ENCODE measurements at regions not wholly inside any gene's neighbourhood (a gene's known extent, or its start where the extent isn't known, plus 50 kb on each side); places are given as distances from the start of the nearest gene placed in this dataset.
"Not testable (repeated sequence)": the region's sequence is repeated elsewhere in the genome, so short reads cannot be mapped to it uniquely, and the experiment has no call there.

DNA sequence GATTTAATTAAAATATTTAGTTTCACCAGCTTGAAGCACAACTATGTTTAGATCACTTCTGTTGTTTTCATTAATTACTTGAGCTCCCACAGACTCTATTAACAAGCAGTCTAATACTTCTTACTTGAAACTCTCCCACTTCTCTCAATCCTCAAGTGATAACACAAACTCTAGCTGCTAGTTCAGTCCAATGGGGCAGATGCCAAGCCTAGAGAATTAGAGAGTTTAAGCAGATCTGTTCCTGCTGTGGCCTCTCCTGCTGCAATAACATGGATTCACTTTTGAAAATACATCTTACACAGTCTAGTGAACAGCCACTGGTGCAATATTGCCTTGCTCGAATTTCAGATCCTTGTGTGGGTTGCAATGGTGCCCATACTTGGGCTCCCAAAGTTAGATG lies 566.4 kb upstream of the SGO1 start:
- Mint-ChIP-seq H3K27me3 (no peaks in the 10 kb centered on the region), H3K9me3 (peaks cover 15 to 27% of the 10 kb centered on the region in 2 donors), H3K4me1 (no peaks in the 10 kb centered on the region), H3K4me3 (no peak overlapping the region), H3K27ac (no peak overlapping the region)
- DNase-seq, result no peak
- ATAC-seq, result no peak

DNA sequence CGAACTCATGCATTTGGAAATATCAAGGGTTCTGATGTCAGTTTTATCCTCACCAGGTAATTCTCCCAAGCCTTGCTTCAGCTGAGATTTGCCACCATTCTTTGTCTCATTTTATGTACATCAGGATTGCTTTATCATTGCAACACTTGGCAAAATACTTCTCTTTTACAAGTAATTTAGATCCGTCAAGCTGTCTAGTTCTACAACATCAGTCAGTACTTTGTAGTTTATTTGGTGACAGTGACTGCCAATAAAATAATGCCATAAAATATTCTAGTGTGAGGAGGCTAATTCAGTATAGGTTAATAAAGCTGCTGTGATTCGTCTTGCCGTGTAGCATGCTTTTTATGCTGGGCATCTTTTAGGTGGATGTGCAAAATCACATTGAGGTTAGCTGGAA lies 565.3 kb upstream of the SGO1 start:
- H3K9me3 Mint-ChIP-seq, result peaks cover 15 to 27% of the 10 kb centered on the region in 2 donors
- H3K27me3 Mint-ChIP-seq, result no peaks in the 10 kb centered on the region
- no peaks in the 10 kb centered on the region for H3K4me1 Mint-ChIP-seq
- no peak overlapping the region for H3K27ac Mint-ChIP-seq
- DNase-seq (no peak), ATAC-seq (no peak)
- H3K4me3 Mint-ChIP-seq, result no peak overlapping the region

DNA sequence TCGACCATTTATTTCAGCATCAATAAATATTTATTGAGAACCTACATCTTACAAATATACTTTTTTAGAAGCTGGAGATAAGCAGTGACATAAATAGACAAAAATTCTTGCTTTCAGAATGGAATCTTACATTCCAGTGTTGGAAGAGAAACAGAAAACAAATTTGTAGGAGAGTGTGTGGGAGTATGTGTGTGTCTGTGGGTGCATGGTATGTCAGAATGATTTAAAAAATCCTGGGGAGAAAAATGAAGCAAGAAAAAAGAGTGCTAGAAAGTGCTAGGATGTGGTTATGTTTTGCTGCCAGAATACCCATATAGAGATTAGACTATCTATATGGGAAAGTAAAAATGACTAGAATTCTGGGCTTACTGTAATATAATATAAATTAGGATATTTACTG lies 561.7 kb upstream of the SGO1 start:
- H3K4me1 Mint-ChIP-seq, result no peaks in the 10 kb centered on the region
- no peaks in the 10 kb centered on the region for H3K27me3 Mint-ChIP-seq
- ATAC-seq (no peak), DNase-seq (no peak)
- no peak overlapping the region for H3K4me3 Mint-ChIP-seq
- peaks cover 11 to 15% of the 10 kb centered on the region in 2 donors for H3K9me3 Mint-ChIP-seq
- H3K27ac Mint-ChIP-seq, result no peak overlapping the region

DNA sequence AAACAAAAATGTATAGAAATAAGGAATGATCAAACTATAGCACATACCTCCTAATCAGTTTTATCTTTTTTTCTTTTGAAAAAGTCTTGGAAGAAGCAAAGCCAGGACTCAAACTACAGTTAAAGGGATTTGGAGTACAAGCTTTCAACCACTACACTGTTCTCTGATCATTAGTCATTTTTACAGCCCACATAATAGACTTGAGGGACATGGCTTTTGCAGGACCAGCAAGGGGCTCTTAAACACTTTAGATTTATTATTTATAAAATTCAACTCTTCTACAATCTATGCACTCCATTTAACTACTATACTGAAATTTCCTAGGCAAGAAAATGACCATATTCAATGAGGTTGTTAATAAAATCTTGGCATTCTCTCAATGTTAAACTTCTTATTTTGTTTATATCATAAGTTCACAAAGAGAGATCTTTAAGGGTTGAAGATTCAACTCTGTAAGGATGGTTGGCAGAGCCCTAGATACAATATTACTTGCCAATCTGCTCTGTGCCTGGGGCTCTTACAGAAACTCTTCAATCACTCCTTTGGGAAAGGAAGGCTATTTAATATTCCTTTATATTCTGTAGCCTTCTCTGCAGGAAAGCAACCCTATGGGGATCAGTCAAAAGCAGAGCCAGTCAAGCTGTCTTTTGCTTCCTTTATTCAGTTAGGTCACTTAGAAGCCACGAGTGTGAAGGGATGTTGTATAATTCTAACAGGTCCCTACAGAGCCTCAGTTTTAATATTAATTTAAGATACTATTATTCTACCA lies 557.7 kb upstream of the SGO1 start:
- Mint-ChIP-seq H3K9me3 (peaks cover 0 to 6% of the 10 kb centered on the region in 2 donors), H3K27me3 (no peaks in the 10 kb centered on the region), H3K4me3 (no peak overlapping the region), H3K4me1 (no peaks in the 10 kb centered on the region), H3K27ac (no peak overlapping the region)
- no peak for ATAC-seq
- no peak for DNase-seq

DNA sequence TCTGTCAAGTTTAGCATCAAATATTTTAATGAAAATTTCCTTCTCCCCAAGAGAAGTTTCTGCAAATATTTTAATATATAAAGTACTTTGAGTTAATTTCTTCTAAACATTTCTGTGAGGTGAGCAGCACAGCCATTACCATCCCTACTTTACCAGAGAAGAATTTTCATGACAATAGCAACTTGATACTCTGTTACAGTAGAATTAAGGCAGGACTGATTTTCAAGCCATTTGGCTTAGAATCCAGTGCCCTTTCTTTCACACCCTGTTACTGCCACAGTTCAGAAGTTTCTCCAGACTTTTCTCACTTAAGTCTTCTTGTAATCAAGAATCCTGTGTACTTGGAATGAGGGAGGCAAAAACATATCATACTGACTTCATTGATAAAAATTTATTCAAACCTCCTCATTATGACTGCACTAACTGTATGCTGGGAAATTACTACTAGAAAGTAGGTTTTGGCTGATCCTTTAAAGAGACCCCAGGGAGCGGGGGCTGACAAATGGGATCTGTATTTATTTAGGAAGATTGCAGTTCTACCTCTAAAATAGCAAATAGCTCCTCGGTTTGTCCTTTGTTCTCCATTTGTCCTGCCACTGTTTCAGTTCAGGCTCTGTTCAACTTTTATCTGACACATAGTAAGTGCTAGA lies 557.0 kb upstream of the SGO1 start:
- Mint-ChIP-seq H3K27ac (no peak overlapping the region), H3K27me3 (no peaks in the 10 kb centered on the region), H3K4me3 (no peak overlapping the region), H3K4me1 (no peaks in the 10 kb centered on the region), H3K9me3 (peaks cover 0 to 6% of the 10 kb centered on the region in 2 donors)
- ATAC-seq (no peak), DNase-seq (no peak)

DNA sequence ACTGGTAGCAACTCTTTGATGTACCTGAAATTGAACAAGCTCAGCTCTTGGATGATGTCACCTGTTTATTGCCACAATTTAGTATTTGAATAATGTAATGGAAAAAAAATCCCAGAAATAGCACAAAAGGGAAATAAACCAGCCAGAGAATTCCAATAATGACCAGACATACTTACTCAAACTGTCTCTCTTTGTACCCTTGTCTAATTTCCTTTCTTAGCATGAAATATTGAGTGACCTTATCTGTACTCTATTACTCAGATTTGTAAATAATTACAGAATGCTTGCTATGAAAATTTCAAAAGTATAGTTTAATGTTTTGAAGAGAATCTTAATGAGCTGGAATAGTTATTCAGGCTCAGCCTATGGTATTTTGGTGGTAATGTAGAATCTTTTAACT lies 555.4 kb upstream of the SGO1 start:
- no peaks in the 10 kb centered on the region for H3K4me1 Mint-ChIP-seq
- no peaks in the 10 kb centered on the region for H3K27me3 Mint-ChIP-seq
- no peaks in the 10 kb centered on the region for H3K9me3 Mint-ChIP-seq
- DNase-seq (no peak), ATAC-seq (no peak)
- no peak overlapping the region for H3K27ac Mint-ChIP-seq
- no peak overlapping the region for H3K4me3 Mint-ChIP-seq

DNA sequence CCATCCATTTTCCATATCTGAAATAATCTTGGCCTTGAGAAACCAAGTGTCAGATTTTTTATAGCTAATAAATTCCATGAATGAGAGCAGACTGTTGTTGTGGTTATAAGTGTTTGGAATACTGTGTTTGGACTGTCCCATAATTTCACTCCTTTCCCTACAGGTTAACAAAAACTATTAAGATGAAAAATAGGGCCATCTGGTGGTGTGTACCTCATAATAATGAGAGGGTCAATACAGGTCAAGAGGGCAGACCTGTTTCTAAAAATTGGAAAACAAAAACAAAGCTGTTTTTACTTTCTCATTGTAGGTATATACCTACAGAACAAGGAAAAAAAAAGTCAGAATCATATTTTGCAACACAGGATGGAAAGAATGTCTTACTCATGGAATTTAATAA lies 553.8 kb upstream of the SGO1 start:
- Mint-ChIP-seq H3K9me3 (no peaks in the 10 kb centered on the region), H3K4me1 (no peaks in the 10 kb centered on the region), H3K27ac (no peak overlapping the region), H3K27me3 (no peaks in the 10 kb centered on the region), H3K4me3 (no peak overlapping the region)
- DNase-seq (no peak), ATAC-seq (no peak)

DNA sequence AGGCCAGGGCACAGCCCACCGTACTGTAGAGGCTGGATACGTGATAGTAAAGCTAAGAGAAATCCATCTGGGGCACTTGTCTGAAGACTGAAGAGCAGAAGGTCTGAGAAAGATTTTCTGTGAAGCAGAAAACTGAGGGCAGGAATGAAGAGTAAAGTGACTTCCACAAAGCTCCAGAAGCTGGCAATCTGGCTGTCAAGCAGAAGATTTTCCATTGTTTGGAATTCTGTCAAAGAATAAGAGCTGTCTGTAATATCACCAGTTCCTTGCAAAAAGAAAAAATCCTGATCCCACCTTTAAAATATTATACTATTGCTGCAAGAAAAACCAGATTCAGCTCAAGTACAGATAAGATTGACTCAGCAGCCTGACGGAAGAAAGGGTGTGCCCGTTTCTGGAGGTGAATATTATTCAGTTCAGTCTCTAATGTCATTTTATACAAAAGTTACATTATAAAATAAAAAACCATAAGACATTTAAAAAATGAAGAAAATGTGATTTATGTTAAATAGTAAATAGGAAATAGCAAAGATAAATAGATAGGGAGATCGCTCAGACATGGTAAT lies 550.4 kb upstream of the SGO1 start:
- H3K27me3 Mint-ChIP-seq, result no peaks in the 10 kb centered on the region
- H3K9me3 Mint-ChIP-seq, result no peaks in the 10 kb centered on the region
- no peak overlapping the region for H3K4me3 Mint-ChIP-seq
- no peaks in the 10 kb centered on the region for H3K4me1 Mint-ChIP-seq
- ATAC-seq, result no peak
- no peak overlapping the region for H3K27ac Mint-ChIP-seq
- no peak for DNase-seq

DNA sequence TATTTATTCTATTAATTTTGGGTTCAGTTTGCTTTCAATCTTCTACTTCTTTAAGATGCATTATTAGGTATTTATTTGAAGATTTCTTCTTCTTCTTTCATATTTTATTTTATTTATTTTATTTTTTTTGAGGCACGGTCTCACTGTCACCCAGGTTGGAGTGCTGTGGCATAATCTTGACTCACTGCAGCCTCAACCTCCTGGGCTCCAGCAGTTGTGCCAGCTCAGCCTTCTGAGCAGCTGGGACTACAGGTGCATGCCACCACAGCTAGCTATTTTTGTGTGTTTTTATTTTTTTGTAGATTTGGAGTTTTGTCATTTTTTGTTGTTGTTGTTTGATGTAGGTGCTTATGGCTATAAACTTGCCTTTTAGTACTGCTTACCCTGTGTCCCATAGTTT lies 543.2 kb upstream of the SGO1 start:
- no peaks in the 10 kb centered on the region for H3K27me3 Mint-ChIP-seq
- no peak overlapping the region for H3K27ac Mint-ChIP-seq
- no peak for DNase-seq

DNA sequence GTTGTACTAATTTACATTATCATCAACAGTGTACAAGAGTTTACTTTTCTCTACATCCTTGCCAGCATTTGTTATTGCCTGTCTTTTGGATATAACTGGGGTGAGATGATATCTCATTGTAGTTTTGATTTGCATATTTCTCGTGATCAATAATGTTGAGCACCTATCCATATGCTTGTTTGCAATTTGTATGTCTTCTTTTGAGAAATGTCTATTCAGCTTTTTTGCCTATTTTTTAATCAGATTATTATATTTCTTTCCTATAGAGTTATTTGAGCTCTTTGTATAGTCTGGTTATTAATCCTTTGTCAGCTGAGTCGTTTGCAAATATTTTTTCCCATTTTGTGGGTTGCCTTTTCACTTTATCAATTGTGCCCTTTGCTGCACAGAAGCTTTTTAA lies 540.8 kb upstream of the SGO1 start:
- Mint-ChIP-seq H3K9me3 (peaks cover 9 to 15% of the 10 kb centered on the region in 2 donors), H3K4me3 (no peak overlapping the region), H3K4me1 (no peaks in the 10 kb centered on the region), H3K27ac (no peak overlapping the region), H3K27me3 (no peaks in the 10 kb centered on the region)
- ATAC-seq (no peak), DNase-seq (no peak)

More for the DNA sequence above, 543.2 kb upstream of the SGO1 start:
- H3K9me3 Mint-ChIP-seq, result peaks cover 9 to 13% of the 10 kb centered on the region in 2 donors
- H3K4me1 Mint-ChIP-seq, result no peaks in the 10 kb centered on the region
- no peak for ATAC-seq
- no peak overlapping the region for H3K4me3 Mint-ChIP-seq

DNA sequence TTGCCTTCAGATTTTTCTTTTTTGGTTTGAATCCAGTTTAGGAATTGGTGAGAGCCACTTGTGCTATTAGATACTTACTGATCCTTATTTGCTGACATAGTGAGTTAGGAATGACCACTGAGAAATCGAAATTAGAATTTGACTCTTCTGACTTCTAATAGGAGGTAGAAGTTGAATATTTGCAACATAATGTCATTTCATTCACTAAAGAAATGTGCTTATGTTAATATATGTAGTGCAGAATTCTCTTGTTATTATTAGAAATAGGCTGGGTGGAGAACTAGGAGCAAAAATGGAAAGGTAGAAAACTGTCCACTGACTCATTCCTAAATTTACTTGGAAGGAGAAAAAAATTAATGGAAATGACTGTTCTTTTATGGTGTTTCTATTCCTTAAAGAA lies 538.2 kb upstream of the SGO1 start:
- H3K9me3 Mint-ChIP-seq, result peaks cover 9 to 11% of the 10 kb centered on the region in 2 donors
- H3K4me3 Mint-ChIP-seq, result no peak overlapping the region
- ATAC-seq (no peak), DNase-seq (no peak)
- H3K4me1 Mint-ChIP-seq, result no peaks in the 10 kb centered on the region
- H3K27ac Mint-ChIP-seq, result no peak overlapping the region
- no peaks in the 10 kb centered on the region for H3K27me3 Mint-ChIP-seq

DNA sequence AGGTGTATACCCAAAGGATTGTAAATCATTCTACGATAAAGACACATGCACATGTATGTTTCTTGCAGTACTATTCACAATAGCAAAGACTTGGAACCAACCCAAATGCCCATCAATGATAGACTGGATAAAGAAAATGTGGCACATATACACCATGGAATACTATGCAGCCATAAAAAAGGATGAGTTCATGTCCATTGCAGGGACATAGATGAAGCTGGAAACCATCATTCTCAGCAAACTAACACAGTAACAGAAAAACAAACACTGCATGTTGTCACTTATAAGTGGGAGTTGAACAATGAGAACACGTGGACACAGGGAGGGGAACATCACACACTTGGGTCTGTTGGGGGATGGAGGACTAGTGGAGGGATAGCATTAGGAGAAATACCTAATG lies 530.4 kb upstream of the SGO1 start:
- H3K27ac Mint-ChIP-seq, ATAC-seq, H3K27me3 Mint-ChIP-seq, H3K4me1 Mint-ChIP-seq, DNase-seq, H3K4me3 Mint-ChIP-seq: not testable (repeated sequence)
- peaks cover 7 to 18% of the 10 kb centered on the region in 2 donors for H3K9me3 Mint-ChIP-seq

DNA sequence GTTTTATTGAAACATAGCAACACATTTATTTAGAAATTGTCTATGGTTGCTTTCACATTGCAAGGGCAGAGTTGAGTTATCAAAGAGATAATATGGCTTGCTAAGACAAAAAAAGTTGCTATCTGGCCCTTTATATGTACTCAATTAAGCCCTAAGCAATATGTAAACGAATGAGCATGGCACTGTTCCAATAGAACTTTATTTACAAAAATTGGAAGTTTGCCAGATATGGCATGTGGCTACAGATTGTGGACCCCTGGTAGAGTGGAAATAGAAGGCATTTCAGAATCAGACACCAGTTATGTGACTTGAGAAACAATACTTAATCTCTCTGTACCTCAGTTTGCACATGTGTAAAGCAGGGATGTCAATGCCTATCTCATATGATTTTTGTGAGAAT lies 515.6 kb upstream of the SGO1 start:
- H3K4me1 Mint-ChIP-seq, result no peaks in the 10 kb centered on the region
- no peak for DNase-seq
- no peak for ATAC-seq
- H3K27me3 Mint-ChIP-seq, result no peaks in the 10 kb centered on the region
- H3K9me3 Mint-ChIP-seq, result no peaks in the 10 kb centered on the region
- H3K27ac Mint-ChIP-seq, result no peak overlapping the region
- H3K4me3 Mint-ChIP-seq, result no peak overlapping the region

DNA sequence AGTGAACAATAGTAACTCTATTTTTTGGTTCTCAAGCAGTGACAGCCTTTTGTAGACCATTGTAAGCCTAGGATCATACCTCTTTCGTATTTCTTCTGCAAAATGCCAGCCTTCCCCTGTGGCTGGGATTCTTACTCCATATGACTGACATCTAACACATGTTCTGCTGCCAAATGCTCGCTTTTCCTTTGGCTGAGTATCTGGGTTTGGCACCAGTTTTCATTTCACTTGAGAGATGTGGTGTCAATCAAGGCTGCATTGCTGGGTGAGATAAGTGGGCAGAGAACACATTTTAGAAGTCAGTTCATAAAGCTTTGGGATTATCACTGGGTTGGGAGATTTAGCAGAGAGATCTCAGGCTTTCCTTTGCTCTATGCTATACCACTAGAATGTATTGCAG lies 514.7 kb upstream of the SGO1 start:
- Mint-ChIP-seq H3K9me3 (no peaks in the 10 kb centered on the region), H3K27me3 (no peaks in the 10 kb centered on the region), H3K4me1 (no peaks in the 10 kb centered on the region), H3K4me3 (no peak overlapping the region), H3K27ac (no peak overlapping the region)
- DNase-seq, result no peak
- no peak for ATAC-seq

DNA sequence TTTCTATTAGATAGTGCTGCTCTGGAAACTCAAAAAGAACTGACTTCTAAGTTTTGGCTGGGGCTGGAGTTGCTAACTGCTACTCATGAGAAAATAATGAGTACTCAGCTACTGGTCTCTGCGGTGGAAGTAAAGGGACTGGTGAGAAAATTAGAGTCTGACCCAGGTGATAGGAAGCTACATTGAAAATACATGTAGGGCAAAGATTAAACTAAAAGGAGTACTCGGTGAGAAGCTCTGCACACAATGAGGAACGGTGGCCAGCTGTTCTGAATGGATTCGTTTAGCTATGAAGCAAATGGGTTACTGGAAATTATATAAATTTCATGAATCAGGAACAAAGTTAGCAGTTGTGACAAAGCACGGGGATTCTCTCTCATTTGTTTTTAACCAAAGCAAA lies 512.9 kb upstream of the SGO1 start:
- H3K4me3 Mint-ChIP-seq, result no peak overlapping the region
- H3K9me3 Mint-ChIP-seq, result no peaks in the 10 kb centered on the region
- no peak overlapping the region for H3K27ac Mint-ChIP-seq
- no peaks in the 10 kb centered on the region for H3K27me3 Mint-ChIP-seq
- DNase-seq, result no peak
- H3K4me1 Mint-ChIP-seq, result no peaks in the 10 kb centered on the region
- ATAC-seq, result no peak

DNA sequence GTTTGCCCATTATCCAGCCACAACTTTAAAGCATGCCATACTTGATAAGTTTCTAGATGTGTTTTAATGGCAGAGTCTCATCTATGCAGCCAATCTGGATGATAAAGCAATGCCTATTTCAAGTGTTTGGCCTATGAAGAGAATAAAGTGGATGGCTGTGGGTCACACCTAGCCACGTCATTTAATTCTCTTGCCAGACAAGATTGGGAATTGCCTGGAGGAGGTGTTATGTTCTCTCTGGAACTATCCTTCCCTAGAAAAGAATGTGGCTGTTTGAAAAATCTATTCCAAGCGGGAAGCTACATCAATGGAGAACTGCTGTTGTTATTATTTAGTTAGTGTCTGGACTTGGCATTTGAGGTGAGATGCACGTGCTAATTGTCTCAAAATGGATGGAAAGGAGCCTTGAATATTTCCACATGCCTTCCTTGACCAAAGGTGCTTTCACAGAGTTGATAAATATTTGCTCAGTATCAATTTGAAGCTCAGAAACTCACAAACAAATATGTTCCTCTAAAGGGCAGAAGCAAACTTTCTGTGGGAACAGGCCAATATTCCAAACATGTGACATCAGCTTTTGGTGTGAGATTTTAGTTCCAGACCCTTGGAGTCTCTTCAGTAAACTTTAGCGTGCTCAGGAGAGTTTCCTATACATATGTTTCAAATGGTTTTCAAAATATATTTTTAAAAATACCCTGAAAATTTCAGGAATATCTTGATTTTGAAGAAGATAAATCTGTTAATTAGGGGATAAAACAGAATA lies 510.6 kb upstream of the SGO1 start:
- Mint-ChIP-seq H3K27ac (no peak overlapping the region), H3K27me3 (no peaks in the 10 kb centered on the region), H3K4me3 (no peak overlapping the region), H3K9me3 (no peaks in the 10 kb centered on the region), H3K4me1 (no peaks in the 10 kb centered on the region)
- DNase-seq, result no peak
- no peak for ATAC-seq

Measured in stimulated activated naive CD8-positive, alpha-beta T cell treated with anti-CD3 and anti-CD28 coated beads, Interleukin-15, amount 100 ng/mL, for 72 hours (primary cell).